IMR-90 (cell line): ENCODE measurements at regions not wholly inside any gene's neighbourhood (a gene's known extent, or its start where the extent isn't known, plus 50 kb on each side); places are given as distances from the start of the nearest gene placed in this dataset.

Source experiments
- ATAC-seq: fragments of 200-7000 bp; cut with Tn5 transposase; 2 replicates; pipeline ENCODE4 v1.9.1; 2020; ENCODE audit warnings: low read depth, mild to moderate bottlenecking, moderate library complexity
- BruUV-seq: library from RNA; stranded (reverse); fragments of 400-500 nt; replicated peaks from 2 replicates; lab custom pipeline; 2021; lab: Mats Ljungman, UMichigan
- CTCF ChIA-PET: fragments of 300-600 bp; formaldehyde crosslinking; extraction: SDS; loops from one replicate; lab custom pipeline; 2021; ENCODE audit warnings: antibody characterized with exemption; lab: Yijun Ruan, JAX
- POLR2A ChIA-PET: fragments of 300-600 bp; sonication (Branson Sonifier 250); formaldehyde crosslinking; loops from one replicate; lab custom pipeline; 2022; ENCODE audit warnings: antibody characterized with exemption; ENCODE audit not compliant: unreplicated experiment; lab: Charles Lee
- DNase-seq: peaks from one replicate; pipeline ENCODE4 v3.0.0; 2013
- H2AFZ ChIP-seq: replicated peaks from 2 replicates; pipeline ENCODE3; 2013; ENCODE audit warnings: low read length, mild to moderate bottlenecking; ENCODE audit not compliant: poor library complexity
- H2AK5ac ChIP-seq: 2 replicates; pipeline ENCODE4 v1.6.1; 2013; ENCODE audit warnings: low read depth, low read length, inconsistent platforms
- H2AK9ac ChIP-seq: replicated peaks from 2 replicates; pipeline ENCODE3; 2013; ENCODE audit warnings: mild to moderate bottlenecking, low read depth, low read length, moderate library complexity; ENCODE audit not compliant: poor library complexity
- H2BK120ac ChIP-seq: 2 replicates; pipeline ENCODE4 v1.6.1; 2013; ENCODE audit warnings: low read depth, low read length, inconsistent platforms
- H2BK15ac ChIP-seq: 3 replicates; pipeline ENCODE4 v1.6.1; 2013; ENCODE audit warnings: low read depth, low read length, inconsistent platforms
- H2BK20ac ChIP-seq: 2 replicates; pipeline ENCODE4 v1.6.1; 2013; ENCODE audit warnings: low read depth, mild to moderate bottlenecking, inconsistent platforms, low read length, moderate library complexity
- H2BK5ac ChIP-seq: 2 replicates; pipeline ENCODE4 v1.6.1; 2013; ENCODE audit warnings: mild to moderate bottlenecking, low read depth, low read length, inconsistent platforms; ENCODE audit not compliant: poor library complexity, severe bottlenecking
- H3K14ac ChIP-seq: replicated peaks from 2 replicates; pipeline ENCODE4 v1.6.1; 2013; ENCODE audit warnings: low read depth, low read length, inconsistent platforms
- H3K18ac ChIP-seq: 2 replicates; pipeline ENCODE4 v1.6.1; 2013; ENCODE audit warnings: low read depth, low read length, control low read depth
- H3K23ac ChIP-seq: 2 replicates; pipeline ENCODE4 v1.6.1; 2013; ENCODE audit warnings: low read depth, low read length, inconsistent platforms
- H3K27ac ChIP-seq: 2 replicates; pipeline ENCODE4 v1.5.1; 2013; ENCODE audit warnings: mild to moderate bottlenecking, control low read depth, low read length; ENCODE audit not compliant: insufficient read depth
- H3K27me3 ChIP-seq: 2 replicates; pipeline ENCODE4 v1.6.1; 2013; ENCODE audit warnings: low read length; ENCODE audit not compliant: control insufficient read depth, insufficient read depth
- H3K36me3 ChIP-seq: 2 replicates; pipeline ENCODE4 v1.6.1; 2013; ENCODE audit warnings: low read length, mixed read lengths; ENCODE audit not compliant: control insufficient read depth, insufficient read depth
- H3K4ac ChIP-seq: 2 replicates; pipeline ENCODE4 v1.6.1; 2013; ENCODE audit warnings: low read depth, low read length, inconsistent platforms
- H3K4me1 ChIP-seq: 2 replicates; pipeline ENCODE4 v1.6.1; 2013; ENCODE audit warnings: low read length, mixed read lengths; ENCODE audit not compliant: control insufficient read depth, insufficient read depth
- H3K4me2 ChIP-seq: 2 replicates; pipeline ENCODE4 v1.6.1; 2013; ENCODE audit warnings: low read depth, mild to moderate bottlenecking, control low read depth, low read length, moderate library complexity
- H3K4me3 ChIP-seq: 2 replicates; pipeline ENCODE4 v1.5.1; 2013; ENCODE audit warnings: low read depth, mild to moderate bottlenecking, control low read depth, low read length, moderate library complexity; ENCODE audit not compliant: insufficient read depth
- H3K56ac ChIP-seq: 2 replicates; pipeline ENCODE4 v1.6.1; 2013; ENCODE audit warnings: low read length, inconsistent platforms; ENCODE audit not compliant: insufficient read depth; ENCODE audit errors: extremely low read depth
- H3K79me1 ChIP-seq, 2 experiments: 2 replicates each; pipeline ENCODE4 v1.6.1; 2013; ENCODE audit warnings: low read length in 2 of 2, inconsistent platforms in 1 of 2, low read depth in 1 of 2
- H3K9ac ChIP-seq: 2 replicates; pipeline ENCODE4 v1.6.1; 2013; ENCODE audit warnings: low read depth, low read length, control low read depth
- H3K9me1 ChIP-seq: 2 replicates; pipeline ENCODE4 v1.6.1; 2013; ENCODE audit warnings: low read length, inconsistent platforms; ENCODE audit not compliant: insufficient read depth
- H3K9me3 ChIP-seq: 2 replicates; pipeline ENCODE4 v1.6.1; 2013; ENCODE audit warnings: low read length; ENCODE audit not compliant: control insufficient read depth, insufficient read depth
- H4K20me1 ChIP-seq: 2 replicates; pipeline ENCODE4 v1.6.1; 2013; ENCODE audit warnings: low read length, inconsistent platforms; ENCODE audit not compliant: insufficient read depth
- H4K5ac ChIP-seq: 2 replicates; pipeline ENCODE4 v1.6.1; 2013; ENCODE audit warnings: mild to moderate bottlenecking, low read depth, low read length, control low read depth
- H4K8ac ChIP-seq, 2 experiments: 2 replicates each; pipeline ENCODE4 v1.6.1; 2013; ENCODE audit warnings: low read depth in 2 of 2, low read length in 2 of 2, control low read depth in 1 of 2, inconsistent platforms in 1 of 2
- H4K91ac ChIP-seq: 2 replicates; pipeline ENCODE4 v1.6.1; 2013; ENCODE audit warnings: low read depth, low read length, inconsistent platforms; ENCODE audit not compliant: insufficient read depth
- MAFK ChIP-seq: IDR thresholded peaks from 2 replicates; pipeline ENCODE4 v1.6.1; 2012; ENCODE audit warnings: low read depth, low read length, improper control_type of control experiment
- MXI1 ChIP-seq: IDR thresholded peaks from 2 replicates; pipeline ENCODE4 v1.6.1; 2012; ENCODE audit warnings: low read depth, mild to moderate bottlenecking, low read length, moderate library complexity, borderline replicate concordance
- RAD21 ChIP-seq: IDR thresholded peaks from 2 replicates; pipeline ENCODE4 v1.6.1; 2012; ENCODE audit warnings: low read length, improper control_type of control experiment
- RFX5 ChIP-seq: IDR thresholded peaks from 2 replicates; pipeline ENCODE4 v1.8.0; 2012; ENCODE audit warnings: low read depth, mild to moderate bottlenecking, low read length, moderate library complexity
- SMC3 ChIP-seq: fragments of 150-350 bp; IDR thresholded peaks from 2 replicates; pipeline ENCODE4 v1.6.1; 2016; ENCODE audit warnings: low read depth, mild to moderate bottlenecking, antibody characterized with exemption, low read length, moderate library complexity
- WGBS, 2 experiments: methylation state at CpG; one replicate each; pipeline versions ENCODE4 v1.1.5 to v1.1.7; 2013; ENCODE audit warnings: missing lambda C conversion rate in 2 of 2; ENCODE audit not compliant: insufficient read length in 1 of 2; ENCODE audit errors: extremely low coverage in 2 of 2; 5-methylcytosine and 5-hydroxymethylcytosine counted together
- dilution Hi-C: fragments of 300-500 bp; cut with HindIII; formaldehyde crosslinking; loops from one replicate; pipeline ENCODE4 v1.14.3; 2018; ENCODE audit warnings: low sequenced_read_pairs; ENCODE audit not compliant: unreplicated experiment
- in situ Hi-C: fragments of 300-500 bp; cut with MboI; formaldehyde crosslinking; loops from 3 replicates; pipeline ENCODE4 v1.14.3; 2019; ENCODE audit warnings: low sequenced_read_pairs, inconsistent platforms, mixed read lengths
- intact Hi-C: fragments of 100-400 bp; cut with micrococcal nuclease; formaldehyde crosslinking; loops from 2 replicates; pipeline ENCODE4 v1.10.0; 2022

DNA sequence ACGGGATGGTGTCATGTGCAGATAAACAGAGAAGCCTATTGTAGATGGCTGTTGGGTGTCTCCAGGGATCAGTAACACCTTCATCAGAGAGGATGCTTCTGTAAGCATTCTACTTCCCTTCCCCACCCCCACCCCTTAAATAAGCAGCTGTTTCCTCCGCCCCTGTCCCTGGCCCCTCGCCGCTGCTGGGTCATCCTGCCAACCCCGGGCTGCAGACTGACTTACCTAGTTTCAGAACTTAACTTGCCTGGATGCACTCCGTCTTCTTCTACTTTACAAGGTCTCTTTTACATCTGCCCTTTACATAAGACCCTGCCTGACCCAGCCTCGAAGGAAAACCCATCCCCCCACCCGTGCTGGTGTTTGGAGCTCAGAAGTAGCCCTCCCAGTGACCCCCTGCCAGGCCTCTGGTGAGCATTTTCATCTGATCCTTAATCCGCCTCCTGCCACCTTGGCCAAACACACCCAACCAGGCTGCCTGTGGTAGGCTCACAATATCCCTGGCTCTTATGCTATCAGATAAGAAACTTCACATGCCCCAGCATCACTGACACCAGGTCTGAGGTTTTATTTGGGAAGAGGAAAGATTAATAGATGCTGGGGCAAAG, 103.0 kb upstream of the HES1 start:
- no peak overlapping the region for H3K23ac ChIP-seq
- no peak overlapping the region for H2BK5ac ChIP-seq
- no peak overlapping the region for H4K8ac ChIP-seq
- in situ Hi-C loops (no loop called here), dilution Hi-C loops (no loop called here), intact Hi-C loops (no loop called here)
- no peaks in the 10 kb centered on the region for H3K36me3 ChIP-seq
- no peaks in the 10 kb centered on the region for H3K79me1 ChIP-seq
- no peak overlapping the region for H3K4me2 ChIP-seq
- H3K56ac ChIP-seq, result no peak overlapping the region
- H4K5ac ChIP-seq, result no peak overlapping the region
- no peak overlapping the region for H3K18ac ChIP-seq
- CTCF ChIA-PET, result no interaction called here
- no peak overlapping the region for H4K91ac ChIP-seq
- H3K4me3 ChIP-seq, result no peak overlapping the region
- 37% methylated on average over 5 of the region's 9 CpGs; no CpG with 5 or more reads in 1 of the 2 experiments for WGBS, 2 experiments
- H2BK15ac ChIP-seq, result no peak overlapping the region
- no peak overlapping the region for H3K4ac ChIP-seq
- H3K9me3 ChIP-seq, result no peaks in the 10 kb centered on the region
- no peaks in the 10 kb centered on the region for H4K20me1 ChIP-seq
- H3K9me1 ChIP-seq, result no peaks in the 10 kb centered on the region
- no peak overlapping the region for H2AFZ ChIP-seq
- H2BK20ac ChIP-seq, result no peak overlapping the region
- no peak overlapping the region for H2AK9ac ChIP-seq
- H3K14ac ChIP-seq, result no peak overlapping the region
- H3K27ac ChIP-seq, result no peak overlapping the region
- H2BK120ac ChIP-seq, result no peak overlapping the region
- DNase-seq (no peak), ATAC-seq (no peak)
- no peak overlapping the region for H2AK5ac ChIP-seq
- H3K27me3 ChIP-seq, result peaks cover 39% of the 10 kb centered on the region
- no peak overlapping the region for H3K9ac ChIP-seq
- BruUV-seq, result no TSS peak
- no peaks in the 10 kb centered on the region for H3K4me1 ChIP-seq
- TF ChIP-seq RFX5, result no peak
- no peak for TF ChIP-seq SMC3
- TF ChIP-seq MXI1, result no peak
- TF ChIP-seq MAFK, result no peak
- TF ChIP-seq RAD21, result no peak
- POLR2A ChIA-PET, result no interaction called here
